Stomach (tissue), 4 donors: ENCODE measurements at regions not wholly inside any gene's neighbourhood (a gene's known extent, or its start where the extent isn't known, plus 50 kb on each side); places are given as distances from the start of the nearest gene placed in this dataset.

Experiments
- POLR2A ChIP-seq, 4 donors: fragments of 450-650 bp; IDR thresholded peaks; one replicate each; pipeline ENCODE4 v1.6.1; 2016; ENCODE audit warnings: antibody characterized with exemption in 4 of 4, control low read depth in 2 of 4, mild to moderate bottlenecking in 1 of 4, moderate library complexity in 1 of 4
- TF ChIP-seq, protein P1 (sequence below), 7 experiments: fragments of 450-650 bp in 4 of 7; fragments of 200-600 bp in 3 of 7; sonication (generic) in 3 of 7; IDR thresholded peaks; one replicate each; pipeline ENCODE4 v1.5.1; 2016 to 2019; ENCODE audit warnings: antibody characterized with exemption in 7 of 7, control low read depth in 2 of 7, mild to moderate bottlenecking in 1 of 7

GRCh38 chr11:115618428-115618827 is 114.2 kb upstream of the CADM1 start:
- TF ChIP-seq, protein P1, sequence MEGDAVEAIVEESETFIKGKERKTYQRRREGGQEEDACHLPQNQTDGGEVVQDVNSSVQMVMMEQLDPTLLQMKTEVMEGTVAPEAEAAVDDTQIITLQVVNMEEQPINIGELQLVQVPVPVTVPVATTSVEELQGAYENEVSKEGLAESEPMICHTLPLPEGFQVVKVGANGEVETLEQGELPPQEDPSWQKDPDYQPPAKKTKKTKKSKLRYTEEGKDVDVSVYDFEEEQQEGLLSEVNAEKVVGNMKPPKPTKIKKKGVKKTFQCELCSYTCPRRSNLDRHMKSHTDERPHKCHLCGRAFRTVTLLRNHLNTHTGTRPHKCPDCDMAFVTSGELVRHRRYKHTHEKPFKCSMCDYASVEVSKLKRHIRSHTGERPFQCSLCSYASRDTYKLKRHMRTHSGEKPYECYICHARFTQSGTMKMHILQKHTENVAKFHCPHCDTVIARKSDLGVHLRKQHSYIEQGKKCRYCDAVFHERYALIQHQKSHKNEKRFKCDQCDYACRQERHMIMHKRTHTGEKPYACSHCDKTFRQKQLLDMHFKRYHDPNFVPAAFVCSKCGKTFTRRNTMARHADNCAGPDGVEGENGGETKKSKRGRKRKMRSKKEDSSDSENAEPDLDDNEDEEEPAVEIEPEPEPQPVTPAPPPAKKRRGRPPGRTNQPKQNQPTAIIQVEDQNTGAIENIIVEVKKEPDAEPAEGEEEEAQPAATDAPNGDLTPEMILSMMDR (IDR thresholded peaks at IDR 0.05): no peak
- TF ChIP-seq POLR2A (IDR thresholded peaks at IDR 0.05): no peak
